Psoas muscle (tissue), 7 donors: ENCODE measurements at regions not wholly inside any gene's neighbourhood (a gene's known extent, or its start where the extent isn't known, plus 50 kb on each side); places are given as distances from the start of the nearest gene placed in this dataset.

Source experiments
- ATAC-seq, 4 donors: fragments of 200-7000 bp; cut with Tn5 transposase; one replicate each; pipeline ENCODE4 v1.9.1; 2020; ENCODE audit warnings: moderate library complexity in 3 of 4, mild to moderate bottlenecking in 2 of 4
- DNase-seq, 2 donors: peaks; one replicate each; pipeline ENCODE4 v3.0.0-alpha.2; 2020
- H3K27ac ChIP-seq: fragments of 200-600 bp; one replicate; pipeline ENCODE4 v1.8.0; 2022
- H3K27me3 ChIP-seq, 3 donors: fragments of 200-600 bp in 1 of 3; one replicate each; pipeline versions ENCODE4 v1.6.1 to v1.8.0; 2013 to 2022; ENCODE audit warnings: low read length in 2 of 3, mild to moderate bottlenecking in 2 of 3, moderate library complexity in 1 of 3; ENCODE audit not compliant: insufficient read depth in 3 of 3
- H3K36me3 ChIP-seq, 2 donors: fragments of 200-600 bp in 1 of 2; one replicate each; pipeline versions ENCODE4 v1.6.1 to v1.8.0; 2013 to 2022; ENCODE audit warnings: low read depth in 1 of 2, mild to moderate bottlenecking in 1 of 2, moderate library complexity in 1 of 2; ENCODE audit not compliant: insufficient read depth in 1 of 2
- H3K4me1 ChIP-seq: fragments of 200-600 bp; one replicate; pipeline ENCODE4 v1.8.0; 2022
- H3K4me3 ChIP-seq: fragments of 200-600 bp; one replicate; pipeline ENCODE4 v1.8.0; 2022; ENCODE audit warnings: mild to moderate bottlenecking
- H3K9me3 ChIP-seq: fragments of 200-600 bp; one replicate; pipeline ENCODE4 v1.8.0; 2022
- WGBS, 3 donors: extraction: QIAGEN DNeasy Blood & Tissue Kit; methylation state at CpG; one replicate each; pipeline versions ENCODE4 v1.1.6 to v1.1.7; 2013; 5-methylcytosine and 5-hydroxymethylcytosine counted together
- intact Hi-C, 2 donors: fragments of 100-400 bp; cut with DNase I; formaldehyde crosslinking; loops; one replicate each; pipeline versions ENCODE4 v1.11.0 to v1.14.2; 2022
- TF ChIP-seq, protein P1 (sequence below): fragments of 200-600 bp; IDR thresholded peaks from one replicate; pipeline ENCODE4 v1.8.0; 2022; ENCODE audit warnings: antibody characterized with exemption
- donor health status: healthy with polysubstance abuse.
- donor health status: DM: no; HTN: no; CAD: no; lungs with moderate emphysema.
- donor health status: Bipolar disorder and iron deficiency.
- donor health status: healthy.
- donor health status: DM: yes; HTN: yes; CAD: no.
- donor health status: DM: no; HTN: no; CAD: no.
- donor health status: DM: yes; HTN: yes; CAD: no.

GRCh38 chr17:79183293-79184158 is 108.9 kb downstream of the ENGASE start:
- Histone ChIP-seq H3K27me3 (peaks cover 2 to 86% (median 24%) of the 10 kb centered on the region in 3 donors), H3K27ac (no peak overlapping the region), H3K9me3 (no peaks in the 10 kb centered on the region), H3K36me3 (no peaks in the 10 kb centered on the region), H3K4me3 (peak overlapping the region; percentile 34), H3K4me1 (peaks cover 6% of the 10 kb centered on the region)
- TF ChIP-seq, protein P1, sequence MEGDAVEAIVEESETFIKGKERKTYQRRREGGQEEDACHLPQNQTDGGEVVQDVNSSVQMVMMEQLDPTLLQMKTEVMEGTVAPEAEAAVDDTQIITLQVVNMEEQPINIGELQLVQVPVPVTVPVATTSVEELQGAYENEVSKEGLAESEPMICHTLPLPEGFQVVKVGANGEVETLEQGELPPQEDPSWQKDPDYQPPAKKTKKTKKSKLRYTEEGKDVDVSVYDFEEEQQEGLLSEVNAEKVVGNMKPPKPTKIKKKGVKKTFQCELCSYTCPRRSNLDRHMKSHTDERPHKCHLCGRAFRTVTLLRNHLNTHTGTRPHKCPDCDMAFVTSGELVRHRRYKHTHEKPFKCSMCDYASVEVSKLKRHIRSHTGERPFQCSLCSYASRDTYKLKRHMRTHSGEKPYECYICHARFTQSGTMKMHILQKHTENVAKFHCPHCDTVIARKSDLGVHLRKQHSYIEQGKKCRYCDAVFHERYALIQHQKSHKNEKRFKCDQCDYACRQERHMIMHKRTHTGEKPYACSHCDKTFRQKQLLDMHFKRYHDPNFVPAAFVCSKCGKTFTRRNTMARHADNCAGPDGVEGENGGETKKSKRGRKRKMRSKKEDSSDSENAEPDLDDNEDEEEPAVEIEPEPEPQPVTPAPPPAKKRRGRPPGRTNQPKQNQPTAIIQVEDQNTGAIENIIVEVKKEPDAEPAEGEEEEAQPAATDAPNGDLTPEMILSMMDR: no peak
- DNase-seq (no peak), ATAC-seq (no peak)
- intact Hi-C loops: loop anchor here in 1 of 2 donors (10.0 kb wide), 1 partner anchor 59 kb away; no protein-coding TSS in a partner anchor
- 1% methylated on average over 42 to 93 of the region's 93 CpGs for WGBS, 3 donors

- Histone ChIP-seq H3K27ac (no peak overlapping the region), H3K4me3 (no peak overlapping the region), H3K27me3 (peaks cover 2 to 80% (median 24%) of the 10 kb centered on the region in 3 donors), H3K4me1 (peaks cover 7% of the 10 kb centered on the region), H3K9me3 (no peaks in the 10 kb centered on the region), H3K36me3 (no peaks in the 10 kb centered on the region)
- ATAC-seq (no peak), DNase-seq (no peak)
- WGBS, 3 donors: 0 to 2% methylated on average over 16 to 43 of the region's 43 CpGs; no CpG with 5 or more reads in 1 of the 3 donors
- TF ChIP-seq, protein P1: no peak
- intact Hi-C loops: loop anchor here in 1 of 2 donors (10.0 kb wide), 1 partner anchor 58 kb away; no protein-coding TSS in a partner anchor
Observed at GRCh38 chr17:79183043-79183292, 108.3 kb downstream of the ENGASE start.

- Histone ChIP-seq H3K36me3 (no peaks in the 10 kb centered on the region), H3K27ac (no peak overlapping the region), H3K4me3 (no peak overlapping the region), H3K27me3 (peaks cover 2 to 79% (median 24%) of the 10 kb centered on the region in 3 donors), H3K9me3 (no peaks in the 10 kb centered on the region), H3K4me1 (peaks cover 13% of the 10 kb centered on the region)
- 3 to 10% (median 5%) methylated on average over 28 to 68 of the region's 68 CpGs for WGBS, 3 donors
- intact Hi-C loops: loop anchor here in 1 of 2 donors (10.0 kb wide), 1 partner anchor 58 kb away; no protein-coding TSS in a partner anchor
- ATAC-seq (no peak), DNase-seq (no peak)
- TF ChIP-seq, protein P1: no peak
Observed at GRCh38 chr17:79182176-79183042, 107.8 kb downstream of the ENGASE start.

DNA sequence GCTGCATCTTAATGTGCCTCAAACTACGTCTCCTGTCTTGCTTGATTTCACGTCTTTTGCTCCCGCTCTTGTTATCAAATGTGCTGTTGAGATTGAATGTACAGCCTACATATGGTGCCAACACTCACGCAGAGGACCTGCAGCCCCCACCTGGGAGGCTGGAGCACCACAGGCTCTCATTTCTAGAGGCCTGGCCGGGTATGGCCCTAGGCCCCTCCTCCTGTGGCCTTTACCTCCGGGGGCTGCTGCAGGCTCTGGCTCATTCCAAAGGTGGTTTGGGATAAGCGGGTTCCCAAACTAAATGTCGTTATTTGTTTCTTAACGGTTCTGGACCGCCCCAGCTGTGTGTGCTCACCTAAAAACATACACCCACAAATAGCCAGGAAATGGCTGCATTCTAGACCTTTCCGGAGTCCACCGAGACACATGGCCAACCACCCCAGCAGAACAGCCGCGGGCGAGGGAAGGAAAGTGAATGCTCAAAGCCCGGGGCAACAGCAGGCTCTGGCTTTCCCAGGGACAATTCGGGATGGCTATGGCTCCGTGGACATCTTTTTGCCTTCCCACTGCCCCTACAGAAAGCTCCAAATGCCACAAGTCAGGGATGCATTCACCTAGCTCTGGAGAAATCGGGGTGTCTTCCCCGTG is 105.9 kb downstream of the ENGASE start:
- Histone ChIP-seq H3K36me3 (no peaks in the 10 kb centered on the region), H3K27me3 (peaks cover 2 to 61% (median 20%) of the 10 kb centered on the region in 3 donors), H3K4me1 (peaks cover 19% of the 10 kb centered on the region), H3K27ac (no peak overlapping the region), H3K4me3 (no peak overlapping the region), H3K9me3 (no peaks in the 10 kb centered on the region)
- DNase-seq: no peak
- 73 to 78% (median 74%) methylated on average over 20 of the region's 20 CpGs for whole genome bisulfite sequencing, 3 donors
- intact Hi-C loops: loop anchor here in 1 of 2 donors (10.0 kb wide), 1 partner anchor 56 kb away; no protein-coding TSS in a partner anchor
- ATAC-seq: no peak
- TF ChIP-seq, protein P1: no peak
